HG03039 (cell line): ENCODE measurements at regions not wholly inside any gene's neighbourhood (a gene's known extent, or its start where the extent isn't known, plus 50 kb on each side); places are given as distances from the start of the nearest gene placed in this dataset.

Source experiments
- ATAC-seq: cut with Tn5 transposase; IDR thresholded peaks from one replicate; pipeline ENCODE4 v1.9.1; 2021; ENCODE audit warnings: mild to moderate bottlenecking, moderate library complexity; ENCODE audit not compliant: unreplicated experiment

DNA sequence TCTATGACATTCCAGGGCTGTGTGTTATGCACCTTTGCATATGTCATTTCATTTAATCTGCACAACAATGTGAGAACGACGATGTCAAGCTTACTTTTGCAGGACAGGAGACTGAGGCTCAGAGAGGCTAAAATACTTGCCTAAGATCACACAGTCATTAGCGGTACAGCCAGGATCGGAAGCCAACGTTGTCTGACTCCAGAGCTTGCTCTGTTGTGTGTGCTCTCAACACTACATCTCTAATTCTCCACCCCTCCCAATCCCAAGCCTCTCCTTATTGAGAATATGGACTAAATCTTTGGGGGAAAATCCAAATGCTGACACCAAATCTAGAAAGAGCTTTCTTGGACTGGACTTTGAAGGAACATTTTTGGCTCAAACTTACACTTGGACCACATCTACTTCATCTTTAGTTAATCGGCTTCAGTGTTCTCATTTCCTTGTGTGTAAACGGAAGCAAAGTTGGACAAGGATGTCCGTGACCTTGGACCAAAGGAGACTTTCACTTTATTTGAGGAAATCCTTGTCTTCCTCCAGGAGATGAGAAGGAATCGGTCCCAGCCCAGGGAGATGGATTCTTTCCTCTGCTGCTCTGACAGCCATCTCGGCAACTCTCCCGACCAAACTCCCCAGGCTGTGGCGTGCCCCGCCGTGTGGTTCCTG, 242.4 kb downstream of the LPIN1 start:
- ATAC-seq, result no peak

DNA sequence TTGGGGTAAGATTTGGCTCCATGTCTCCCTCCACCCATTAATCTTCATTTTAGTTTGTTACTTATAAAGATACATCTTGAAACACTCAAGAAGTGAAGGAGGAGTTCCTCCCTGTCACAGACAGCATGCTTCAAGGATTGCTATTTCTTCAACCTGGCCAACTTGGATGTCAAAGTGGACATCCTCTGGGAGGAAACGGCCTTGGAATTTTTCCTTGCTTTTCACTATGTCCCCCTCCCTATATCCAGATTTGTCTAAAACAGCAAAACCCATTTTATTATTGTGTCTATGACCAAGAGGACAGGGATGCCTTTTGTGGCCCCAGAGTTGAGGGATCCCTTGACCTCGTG, 242.9 kb downstream of the LPIN1 start:
- ATAC-seq, result no peak

DNA sequence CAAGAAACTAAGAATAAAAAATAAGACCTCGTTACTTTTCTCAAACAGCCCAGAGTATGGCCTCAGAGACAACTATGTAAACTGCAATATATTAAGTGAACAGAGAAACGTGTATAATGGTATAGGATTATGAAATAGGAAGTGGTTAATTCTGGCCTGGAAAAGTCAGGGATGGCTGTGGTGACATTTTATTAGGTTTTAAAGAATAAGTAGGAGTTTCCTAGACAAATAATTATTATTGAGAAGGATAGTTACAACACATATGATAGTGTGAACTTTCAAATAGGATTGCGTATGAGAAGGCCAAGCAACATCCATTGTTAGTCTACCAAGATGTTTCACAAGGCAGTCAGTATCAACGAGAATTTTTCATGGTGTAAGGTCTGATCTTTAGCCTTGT, 244.1 kb downstream of the LPIN1 start:
- ATAC-seq, result no peak

DNA sequence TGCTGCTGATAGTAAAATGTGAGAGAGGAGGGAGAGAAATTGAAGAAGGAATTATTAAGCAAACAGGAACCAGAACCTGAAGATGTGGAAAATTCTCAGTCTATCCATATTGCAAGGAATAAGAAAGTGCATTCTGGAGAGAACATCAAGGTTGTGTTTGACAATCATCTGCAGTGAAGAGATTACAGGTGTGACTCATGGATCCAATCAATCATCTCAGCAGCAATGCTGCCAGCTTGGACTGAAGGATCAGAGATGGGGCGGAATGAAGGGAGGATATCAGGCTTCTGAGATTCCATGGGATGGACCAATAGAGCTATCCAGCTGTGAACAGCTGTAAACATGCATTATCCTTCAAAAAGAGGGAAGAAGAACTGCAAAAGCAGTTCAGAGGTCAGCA, 247.3 kb downstream of the LPIN1 start:
- no peak for ATAC-seq

DNA sequence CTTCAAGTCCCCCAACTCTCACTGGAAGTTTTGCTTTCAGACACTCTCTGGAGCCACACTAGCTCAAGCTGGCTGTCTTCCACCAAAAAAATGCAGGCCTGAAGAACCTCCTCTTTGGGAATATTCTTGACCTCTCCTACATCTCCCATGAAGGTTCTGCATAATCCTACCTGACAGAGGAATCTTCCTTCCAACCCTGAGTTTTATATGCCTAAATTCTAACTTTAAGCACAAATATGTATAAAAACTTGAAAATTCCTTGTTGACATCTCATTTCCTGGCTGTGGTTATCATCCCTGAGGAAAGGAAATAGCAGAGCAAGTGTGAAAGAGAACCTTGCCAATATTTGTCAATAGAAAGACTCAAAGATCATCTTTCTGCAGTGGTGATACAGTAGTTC, 249.0 kb downstream of the LPIN1 start:
- ATAC-seq, result no peak

DNA sequence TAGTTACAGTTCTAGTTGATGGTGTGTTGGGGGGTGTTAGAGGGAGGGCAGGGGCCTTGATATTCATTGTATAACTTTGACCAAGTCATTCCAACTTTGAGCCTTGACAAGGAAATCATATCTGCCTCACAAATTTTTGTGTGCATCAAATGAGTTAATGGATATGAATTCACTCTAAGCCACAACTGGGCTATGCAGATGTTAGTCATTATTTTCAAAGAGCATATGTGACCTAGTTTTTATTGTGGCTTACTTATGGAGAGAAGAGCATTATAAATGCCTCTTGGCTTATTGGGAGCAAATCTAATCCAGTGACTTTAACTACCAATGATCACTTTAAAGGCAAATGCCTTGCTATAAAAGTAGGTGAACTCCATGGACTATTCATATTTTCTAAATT, 250.2 kb downstream of the LPIN1 start:
- no peak for ATAC-seq

DNA sequence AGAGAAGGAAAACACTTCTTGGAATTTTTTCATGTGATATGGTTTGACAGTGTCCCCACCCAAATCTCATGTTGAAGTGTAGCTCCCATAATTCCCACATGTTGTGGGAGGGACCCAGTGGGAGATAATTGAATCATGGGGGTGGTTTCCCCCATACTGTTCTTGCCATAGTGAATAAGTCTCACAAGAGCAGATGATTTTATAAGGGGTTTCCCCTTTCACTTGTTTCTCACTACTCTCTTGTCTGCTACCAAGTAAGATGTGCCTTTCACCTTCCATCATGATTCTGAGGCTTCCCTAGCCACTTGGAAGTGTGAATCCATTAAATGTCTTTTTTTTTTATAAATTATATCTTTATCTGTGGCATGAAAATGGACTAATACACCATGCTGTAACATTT, 250.7 kb downstream of the LPIN1 start:
- ATAC-seq, result no peak

DNA sequence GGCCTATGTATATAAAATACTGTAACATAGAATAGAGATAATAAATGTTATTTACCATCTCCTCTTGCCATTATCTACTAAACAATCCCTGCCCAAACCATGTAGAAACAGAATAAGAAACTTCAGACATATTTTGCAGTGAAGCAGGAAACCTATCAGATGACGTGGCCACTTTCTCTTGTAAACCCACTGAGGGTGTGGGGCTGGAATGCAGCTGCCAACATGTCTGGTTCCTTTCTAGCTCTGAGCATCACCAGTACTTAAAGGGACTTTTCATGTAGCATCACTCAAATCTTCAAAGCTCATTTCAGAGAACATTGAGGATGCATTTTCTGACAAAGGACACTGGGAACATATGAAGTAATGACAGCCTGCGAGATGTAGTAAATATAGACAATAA, 251.8 kb downstream of the LPIN1 start:
- peak; percentile 77 for ATAC-seq

DNA sequence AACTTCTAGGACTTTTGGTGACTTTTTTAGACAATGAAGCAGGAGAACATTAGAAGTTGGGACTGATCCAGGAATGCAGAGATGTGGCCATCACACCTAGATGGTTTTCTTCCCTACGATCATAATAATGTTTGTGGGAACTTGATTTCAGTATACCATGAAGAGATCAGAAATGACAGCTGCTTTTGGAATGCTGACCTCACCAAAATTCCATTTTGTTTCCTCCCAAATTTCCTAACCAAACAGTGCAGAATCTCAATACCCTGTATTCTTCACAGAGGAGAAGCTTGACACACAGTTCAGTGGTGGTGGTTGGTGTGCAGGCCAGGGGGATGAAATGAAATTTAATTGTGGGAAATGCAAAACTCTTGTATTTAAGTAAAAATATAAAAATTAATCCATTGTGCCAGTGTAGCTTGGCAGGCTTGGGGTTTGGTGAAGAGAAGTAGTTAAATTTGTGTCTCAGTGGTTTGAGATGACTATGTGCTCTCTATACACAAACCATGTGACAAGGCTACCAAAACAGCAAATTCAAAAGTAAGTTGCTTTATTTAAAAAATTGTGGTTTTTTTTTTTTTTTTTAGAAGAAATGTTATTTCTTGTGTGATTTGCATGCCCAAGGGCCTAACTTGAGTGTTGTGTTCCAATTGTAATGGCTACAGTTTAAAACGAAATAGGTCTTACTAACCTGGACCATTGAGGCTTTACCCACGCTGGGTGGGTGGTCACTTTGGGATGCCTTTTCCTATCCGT, 252.4 kb downstream of the LPIN1 start:
- no peak for ATAC-seq

DNA sequence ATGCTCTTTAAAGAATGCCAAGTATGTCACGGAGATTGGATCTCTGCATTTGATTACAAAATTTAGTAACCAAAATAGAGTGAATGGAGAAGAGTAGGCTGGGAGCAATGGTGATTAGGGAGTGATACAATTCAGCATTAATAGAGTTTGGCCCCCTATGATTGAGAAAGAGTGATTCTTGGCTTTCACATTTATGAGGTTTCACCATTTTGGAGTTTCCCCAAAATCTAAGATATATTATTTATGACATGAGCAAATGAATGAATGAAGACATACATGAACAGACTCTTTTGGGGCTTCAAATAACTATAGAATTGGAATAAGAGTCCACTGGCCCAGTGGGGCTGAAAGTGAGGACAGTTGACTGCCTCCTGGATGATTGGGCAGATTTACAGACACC, 255.2 kb downstream of the LPIN1 start:
- no peak for ATAC-seq

DNA sequence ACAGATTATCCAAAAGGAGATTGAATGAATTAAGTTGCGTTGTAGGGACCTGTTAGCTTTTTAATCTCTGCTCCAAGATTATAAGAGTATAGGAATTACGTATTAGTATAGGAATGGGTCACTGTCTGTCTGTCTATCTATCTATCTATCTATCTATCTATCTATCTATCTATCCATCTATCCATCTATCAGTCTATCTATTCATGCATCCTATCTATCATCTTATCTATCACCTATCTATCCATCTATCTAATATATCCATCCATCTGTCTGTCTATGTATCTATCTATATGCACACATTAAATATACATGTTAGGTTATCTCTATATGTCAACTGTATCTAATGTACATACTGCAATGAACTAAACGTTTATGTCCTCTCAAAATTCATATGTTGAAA, 255.8 kb downstream of the LPIN1 start:
- no peak for ATAC-seq

DNA sequence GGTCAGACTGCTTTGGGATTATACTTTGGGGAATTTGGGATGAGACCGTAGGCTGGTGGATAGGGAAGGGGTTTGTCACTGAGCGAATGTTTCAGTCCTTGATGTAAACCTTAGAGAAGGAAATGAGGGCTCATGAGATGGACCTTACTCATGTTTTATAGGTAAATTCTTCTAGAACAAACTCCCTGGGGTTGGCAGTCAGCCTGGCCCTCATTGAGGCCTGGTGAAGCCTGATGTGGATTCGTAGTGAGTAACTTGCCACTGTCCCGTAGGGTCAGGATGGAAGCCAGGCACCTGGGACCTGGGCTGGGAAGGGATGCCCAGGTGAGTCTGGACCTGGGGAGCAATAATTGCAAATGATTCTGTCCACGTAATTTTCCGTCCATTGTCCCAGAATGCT, 258.3 kb downstream of the LPIN1 start:
- ATAC-seq, result no peak

DNA sequence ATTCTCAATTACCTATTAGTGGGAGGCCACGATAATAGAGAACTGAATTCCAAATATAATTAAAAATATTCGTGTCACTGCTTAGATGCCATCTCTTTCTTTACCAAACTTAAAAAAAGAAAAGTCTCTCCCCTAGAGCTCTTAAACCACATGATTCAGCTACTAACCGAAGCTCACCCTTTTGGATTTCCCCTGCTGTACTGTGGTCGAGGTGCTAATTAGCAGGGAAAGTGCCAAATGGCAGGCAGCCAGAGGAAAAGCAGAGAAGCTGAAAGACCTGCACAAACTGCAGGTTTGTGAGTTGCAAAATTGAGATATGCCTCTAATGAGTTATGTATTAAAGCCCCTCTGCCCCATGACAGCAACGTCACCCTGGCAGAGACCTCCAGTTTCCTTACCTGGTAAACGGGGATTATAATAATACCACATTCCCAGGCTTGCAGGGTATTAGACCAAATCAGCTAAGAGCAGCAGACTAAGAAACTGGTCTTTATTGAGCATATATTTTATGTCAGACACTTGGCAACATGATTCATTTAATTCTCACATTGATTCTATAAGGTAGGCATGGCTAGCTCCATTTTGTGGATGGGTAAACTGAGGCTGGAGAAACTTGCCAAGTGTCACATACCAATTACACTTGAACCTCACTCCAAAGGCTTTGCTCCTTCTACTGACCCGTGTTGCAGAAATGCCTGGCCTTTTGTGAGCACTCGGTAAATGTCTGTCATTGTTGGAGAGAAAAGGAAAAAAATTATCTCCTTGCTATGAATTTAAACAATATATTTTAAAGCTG, 259.7 kb downstream of the LPIN1 start:
- ATAC-seq, result peak; percentile 70

DNA sequence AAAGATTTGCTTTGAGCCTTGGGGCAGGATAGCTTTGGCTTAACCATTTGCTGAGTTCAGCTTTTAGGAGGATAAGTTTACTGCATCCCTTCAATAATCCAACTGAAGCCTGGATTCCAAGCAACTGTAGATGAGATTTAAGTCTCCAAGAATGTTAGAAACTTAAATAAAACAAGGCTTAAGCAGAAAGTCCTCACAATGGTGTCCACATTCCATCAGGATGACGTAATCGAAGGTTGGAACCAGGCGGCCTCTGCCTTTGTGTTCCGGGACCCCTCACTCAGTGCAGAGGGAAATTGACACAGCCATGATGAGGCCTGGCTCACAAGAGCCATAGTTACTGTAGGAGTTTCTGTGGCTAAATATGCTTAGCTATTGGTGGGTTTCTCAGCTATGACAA, 260.4 kb downstream of the LPIN1 start:
- ATAC-seq, result no peak

DNA sequence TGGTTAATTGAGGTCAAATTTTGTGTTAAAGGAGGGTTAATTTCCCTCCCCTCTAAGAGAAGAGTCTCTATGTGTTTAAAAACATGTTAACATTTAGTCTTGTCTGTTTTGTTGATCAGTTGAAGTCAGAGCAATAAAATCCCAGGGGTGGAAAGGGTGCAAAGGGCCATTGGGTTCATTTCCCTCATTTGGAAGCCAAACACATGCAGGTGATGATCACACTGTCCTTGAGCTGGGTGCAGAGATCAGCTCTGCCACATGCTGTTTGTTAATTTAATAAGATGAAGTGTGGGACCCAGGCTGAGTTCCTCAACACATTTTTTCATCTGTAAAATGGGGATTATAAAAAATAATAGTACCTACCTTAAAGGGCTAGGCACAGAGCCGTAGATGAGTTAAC, 260.9 kb downstream of the LPIN1 start:
- no peak for ATAC-seq

DNA sequence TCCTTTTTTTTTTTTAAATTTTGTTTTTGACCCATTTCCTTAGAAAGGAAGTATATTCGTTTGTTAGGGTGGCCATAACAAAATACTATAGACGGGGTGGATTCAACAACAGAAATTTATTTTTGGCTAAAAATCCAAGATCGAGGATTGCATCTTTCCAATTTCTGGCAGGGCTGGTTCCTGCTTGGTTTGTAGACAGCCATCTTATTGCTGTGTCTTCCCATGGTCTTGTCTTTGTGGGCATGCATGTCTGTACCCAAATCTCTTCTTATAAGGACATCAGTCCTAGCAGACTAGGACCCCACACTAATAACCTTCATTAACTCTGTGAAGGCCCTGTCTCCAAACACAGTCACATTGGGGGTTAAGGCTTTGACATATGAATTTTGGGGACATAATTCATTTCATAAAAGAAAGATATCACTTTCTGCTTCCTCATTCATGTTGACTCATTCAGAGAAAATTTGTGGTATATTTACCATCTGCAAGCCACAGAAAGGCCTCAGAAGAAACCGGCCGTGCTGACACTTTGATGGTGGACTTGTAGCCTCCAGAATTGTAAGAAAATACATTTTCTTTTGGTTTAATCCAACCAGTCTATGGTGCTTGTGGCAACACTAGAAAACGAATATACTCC, 262.1 kb downstream of the LPIN1 start:
- ATAC-seq, result peak; percentile 68

DNA sequence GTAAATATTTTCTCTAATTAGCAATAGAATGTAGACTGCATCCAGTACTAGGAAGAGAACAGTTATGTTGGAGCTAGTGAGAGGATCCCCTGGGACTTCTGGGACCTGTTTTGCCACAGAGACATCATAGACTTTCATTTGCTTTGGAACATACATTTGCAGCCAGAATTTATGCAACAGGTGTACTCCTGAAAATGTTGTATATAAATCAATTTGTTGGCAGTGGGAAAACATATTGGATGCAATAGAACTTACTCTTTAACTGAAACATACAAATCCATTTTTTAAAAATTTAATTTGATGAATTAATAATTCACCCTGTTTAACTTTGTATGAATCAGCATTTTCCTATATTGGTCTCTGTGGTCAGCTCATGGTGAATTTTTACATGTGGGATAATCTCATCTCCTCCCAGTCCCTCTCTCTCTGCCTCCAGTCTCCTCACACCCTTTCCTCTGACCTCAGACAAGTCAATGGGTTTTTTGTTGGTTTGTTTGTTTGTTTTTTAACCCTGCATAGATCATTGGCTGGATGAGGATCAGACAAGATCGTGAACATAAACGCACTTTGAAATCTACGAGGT, 263.0 kb downstream of the LPIN1 start:
- no peak for ATAC-seq

DNA sequence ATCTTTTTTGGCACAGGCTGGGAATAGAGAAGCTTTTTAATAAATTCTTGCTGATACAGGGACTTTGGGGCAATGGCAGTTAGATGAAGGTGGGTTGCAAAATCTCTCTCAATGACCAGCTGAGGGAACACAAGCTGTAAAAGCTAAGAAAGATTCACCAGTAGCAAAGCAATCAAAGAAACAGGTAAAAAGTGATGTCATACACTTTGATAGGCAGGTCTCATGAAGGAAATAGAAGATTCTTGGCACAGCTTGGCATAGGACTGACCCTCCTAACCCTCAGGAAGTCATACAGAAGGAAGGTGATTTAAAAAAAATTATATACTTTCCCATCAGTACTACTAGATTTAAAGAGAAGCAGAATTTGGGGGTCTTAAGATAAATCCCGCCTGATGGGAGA, 263.6 kb downstream of the LPIN1 start:
- no peak for ATAC-seq

DNA sequence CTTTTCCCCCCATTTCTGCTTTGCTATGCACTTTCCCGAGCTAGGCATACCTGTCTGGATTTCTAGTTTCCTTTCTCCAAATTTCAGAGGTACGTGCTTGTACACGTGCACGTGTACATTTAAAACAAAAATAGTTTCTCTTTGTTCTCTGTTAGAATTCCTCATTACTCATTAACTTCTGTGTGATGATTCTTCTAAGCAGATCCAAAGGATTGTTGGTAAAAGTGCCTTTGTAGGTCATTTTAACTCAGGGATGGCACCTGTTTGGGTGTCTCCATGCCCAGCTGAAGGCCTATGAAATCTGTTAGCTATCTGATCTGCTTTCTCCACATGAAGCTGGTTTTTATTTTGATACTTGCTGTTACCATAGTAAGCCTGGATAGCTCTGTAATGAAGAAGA, 264.3 kb downstream of the LPIN1 start:
- no peak for ATAC-seq

DNA sequence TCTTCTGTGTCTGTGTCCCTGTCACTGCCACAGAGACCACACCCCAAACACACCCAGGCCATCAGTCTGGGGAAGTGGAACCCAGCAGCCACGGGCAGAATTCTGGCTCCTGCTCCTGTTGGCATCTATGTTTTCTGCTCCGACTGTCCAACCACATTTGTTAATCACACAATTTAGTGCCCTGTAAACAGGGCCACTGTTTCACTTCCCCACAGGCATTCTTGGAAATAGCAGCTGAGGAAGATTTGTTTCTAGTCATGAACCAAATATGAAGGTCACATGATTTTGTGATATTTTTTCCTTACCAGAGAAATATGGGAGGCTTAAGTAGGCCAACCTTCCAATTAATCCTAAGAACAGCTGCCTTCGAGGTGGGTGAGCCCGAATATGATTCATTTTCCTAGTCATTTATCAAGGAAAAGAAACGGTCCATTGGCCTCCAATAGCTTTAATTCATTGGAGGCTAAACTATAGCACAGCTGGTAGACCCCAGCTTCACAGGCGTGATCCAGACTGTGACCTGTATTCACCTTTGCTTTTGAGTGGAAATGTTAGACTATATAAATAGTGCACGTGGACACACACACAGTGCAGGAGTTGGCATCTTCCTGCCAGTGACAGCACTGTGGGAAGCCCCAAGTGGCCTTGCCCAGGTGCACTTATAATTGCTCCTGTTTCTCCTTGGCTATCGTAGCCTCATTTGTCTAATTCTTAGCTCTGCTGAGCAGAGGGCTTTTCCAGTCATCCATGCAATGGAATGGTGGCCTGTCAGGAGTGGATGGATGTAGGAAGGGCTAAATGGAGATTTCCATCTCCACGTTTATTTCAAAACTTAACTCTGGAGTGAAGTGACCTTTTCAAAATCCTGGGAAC, 267.9 kb downstream of the LPIN1 start:
- ATAC-seq, result no peak
